Thoracic aorta (tissue), 2 donors: ENCODE measurements at regions not wholly inside any gene's neighbourhood (a gene's known extent, or its start where the extent isn't known, plus 50 kb on each side); places are given as distances from the start of the nearest gene placed in this dataset.
"Not testable (repeated sequence)": the region's sequence is repeated elsewhere in the genome, so short reads cannot be mapped to it uniquely, and the experiment has no call there.

ENCODE experiments used
- ATAC-seq: fragments of 150-250 bp; one replicate; pipeline ENCODE4 v1.8.0; 2017; ENCODE audit warnings: low read depth; ENCODE audit not compliant: insufficient number of reproducible peaks, low FRiP score
- DNase-seq: peaks from one replicate; pipeline ENCODE4 v3.0.0-alpha.2; 2020; ENCODE audit warnings: low spot score
- H3K27ac ChIP-seq, 2 donors: fragments of 200-600 bp; sonication (generic); 1 replicate in 1 of 2; 2 replicates in 1 of 2; pipeline ENCODE4 v1.5.1; 2016; ENCODE audit warnings: mild to moderate bottlenecking in 2 of 2, moderate library complexity in 2 of 2
- H3K27me3 ChIP-seq: fragments of 200-600 bp; sonication (generic); replicated peaks from 2 replicates; pipeline ENCODE4 v1.6.0; 2016; ENCODE audit warnings: mild to moderate bottlenecking; ENCODE audit not compliant: insufficient read depth
- H3K36me3 ChIP-seq: fragments of 200-600 bp; sonication (generic); one replicate; pipeline ENCODE4 v1.5.1; 2016
- H3K4me1 ChIP-seq, 2 donors: fragments of 200-600 bp; sonication (generic); 1 replicate in 1 of 2; 2 replicates in 1 of 2; pipeline versions ENCODE4 v1.5.1 to v1.6.0; 2016; ENCODE audit warnings: low read depth in 2 of 2, mild to moderate bottlenecking in 1 of 2; ENCODE audit not compliant: control insufficient read depth in 1 of 2
- H3K4me3 ChIP-seq: fragments of 200-600 bp; sonication (generic); 2 replicates; pipeline ENCODE4 v1.5.1; 2016; ENCODE audit warnings: mild to moderate bottlenecking
- H3K9me3 ChIP-seq: fragments of 200-600 bp; sonication (generic); 2 replicates; pipeline ENCODE4 v1.5.1; 2016
- TF ChIP-seq, protein P1 (sequence below): fragments of 200-600 bp; sonication (generic); IDR thresholded peaks from one replicate; pipeline ENCODE4 v1.5.1; 2019; ENCODE audit warnings: antibody characterized with exemption

DNA sequence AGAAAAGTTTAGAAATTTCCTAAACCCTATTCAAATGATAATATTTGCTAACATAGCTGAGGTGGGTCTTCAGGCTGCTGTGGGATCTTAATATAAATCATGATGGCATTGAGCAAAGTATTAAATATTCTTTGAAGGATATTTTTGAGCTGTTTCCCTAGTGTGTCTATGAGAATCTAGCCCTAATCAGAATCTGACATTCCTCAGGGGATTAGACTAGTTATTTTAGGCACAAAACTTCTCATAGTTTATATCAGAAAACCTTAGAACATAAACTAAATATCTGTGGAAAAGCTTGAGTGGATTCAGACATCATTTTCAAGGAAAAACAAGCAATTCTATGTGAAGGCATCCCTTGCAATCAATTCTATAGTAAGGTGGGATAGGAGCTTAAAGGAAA, 594.5 kb downstream of the RFPL4B start:
- DNase-seq = no peak
- TF ChIP-seq, protein P1, sequence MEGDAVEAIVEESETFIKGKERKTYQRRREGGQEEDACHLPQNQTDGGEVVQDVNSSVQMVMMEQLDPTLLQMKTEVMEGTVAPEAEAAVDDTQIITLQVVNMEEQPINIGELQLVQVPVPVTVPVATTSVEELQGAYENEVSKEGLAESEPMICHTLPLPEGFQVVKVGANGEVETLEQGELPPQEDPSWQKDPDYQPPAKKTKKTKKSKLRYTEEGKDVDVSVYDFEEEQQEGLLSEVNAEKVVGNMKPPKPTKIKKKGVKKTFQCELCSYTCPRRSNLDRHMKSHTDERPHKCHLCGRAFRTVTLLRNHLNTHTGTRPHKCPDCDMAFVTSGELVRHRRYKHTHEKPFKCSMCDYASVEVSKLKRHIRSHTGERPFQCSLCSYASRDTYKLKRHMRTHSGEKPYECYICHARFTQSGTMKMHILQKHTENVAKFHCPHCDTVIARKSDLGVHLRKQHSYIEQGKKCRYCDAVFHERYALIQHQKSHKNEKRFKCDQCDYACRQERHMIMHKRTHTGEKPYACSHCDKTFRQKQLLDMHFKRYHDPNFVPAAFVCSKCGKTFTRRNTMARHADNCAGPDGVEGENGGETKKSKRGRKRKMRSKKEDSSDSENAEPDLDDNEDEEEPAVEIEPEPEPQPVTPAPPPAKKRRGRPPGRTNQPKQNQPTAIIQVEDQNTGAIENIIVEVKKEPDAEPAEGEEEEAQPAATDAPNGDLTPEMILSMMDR = no peak
- ATAC-seq = no peak
- Histone ChIP-seq H3K9me3 (no peaks in the 10 kb centered on the region), H3K27ac (no peak overlapping the region), H3K4me3 (no peak overlapping the region), H3K4me1 (peaks cover 3 to 5% of the 10 kb centered on the region in 2 donors), H3K27me3 (no peaks in the 10 kb centered on the region), H3K36me3 (no peaks in the 10 kb centered on the region)

DNA sequence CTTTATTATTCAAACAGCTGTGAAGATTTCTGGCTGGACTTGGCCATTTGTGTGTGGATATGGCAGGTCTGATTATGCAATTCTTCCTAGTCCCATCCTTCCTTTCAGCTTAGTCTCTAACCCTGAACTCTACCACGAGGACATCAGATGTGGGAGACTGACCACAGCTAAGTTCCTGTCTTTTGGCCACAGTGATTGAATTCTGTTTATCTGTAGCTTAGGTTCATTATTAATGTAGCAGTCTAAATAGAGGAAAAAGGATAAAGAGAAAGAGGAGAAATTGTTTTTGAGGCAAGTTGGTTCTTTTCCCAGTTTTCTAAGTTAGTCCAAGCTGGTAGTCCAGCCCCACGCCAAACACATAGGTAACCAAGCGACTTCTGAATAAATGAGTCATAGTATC, 598.9 kb downstream of the RFPL4B start:
- Histone ChIP-seq H3K27ac (no peak overlapping the region), H3K36me3 (no peaks in the 10 kb centered on the region)

DNA sequence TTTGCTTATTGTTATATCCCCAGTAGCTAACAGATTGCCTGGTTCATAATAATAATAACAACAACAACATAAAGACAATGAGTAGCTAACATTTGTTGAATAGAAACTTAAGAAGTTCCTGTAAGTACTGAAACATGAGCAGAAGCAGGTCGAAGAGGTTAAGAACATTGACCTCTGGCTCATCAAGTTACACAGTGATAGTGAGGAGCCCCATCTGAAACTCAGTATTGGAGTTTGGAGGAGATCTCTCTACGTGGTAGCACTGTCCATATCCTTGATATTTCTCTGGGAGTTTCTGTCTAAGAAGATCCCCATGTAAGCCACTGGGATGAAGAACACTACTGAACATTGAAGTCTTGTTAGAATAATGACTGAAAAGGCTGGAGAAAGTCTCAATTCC, 600.4 kb downstream of the RFPL4B start:
- Histone ChIP-seq H3K4me3 (no peak overlapping the region), H3K27ac (no peak overlapping the region), H3K27me3 (no peaks in the 10 kb centered on the region), H3K36me3 (no peaks in the 10 kb centered on the region), H3K9me3 (no peaks in the 10 kb centered on the region), H3K4me1 (no peaks in the 10 kb centered on the region)
- TF ChIP-seq, protein P1 = no peak
- DNase-seq = no peak
- ATAC-seq = no peak

More for the DNA sequence above, 598.9 kb downstream of the RFPL4B start:
- Histone ChIP-seq H3K27me3 (no peaks in the 10 kb centered on the region), H3K4me1 (peaks cover 3 to 5% of the 10 kb centered on the region in 2 donors), H3K9me3 (no peaks in the 10 kb centered on the region), H3K4me3 (no peak overlapping the region)
- ATAC-seq (no peak), DNase-seq (no peak)
- TF ChIP-seq, protein P1 = no peak

DNA sequence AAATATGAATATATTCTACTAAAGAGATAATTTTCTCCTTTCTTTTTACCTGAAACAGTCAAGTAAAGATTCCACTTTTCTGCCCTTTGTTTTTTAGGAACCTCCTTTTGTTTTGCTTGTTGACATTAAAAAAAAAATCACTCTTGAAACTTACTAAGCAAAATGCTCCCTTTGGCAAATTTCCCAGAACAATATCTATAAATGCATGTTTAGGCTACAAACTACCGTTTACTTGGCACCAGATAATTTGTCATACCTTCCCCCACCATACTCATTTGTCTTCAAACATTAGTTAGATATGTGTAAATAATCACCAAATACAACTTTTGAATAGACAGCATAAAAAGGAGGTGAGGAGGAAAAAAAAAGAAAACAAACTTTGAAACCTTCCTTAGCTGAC, 604.7 kb downstream of the RFPL4B start:
- peaks cover 0 to 4% of the 10 kb centered on the region in 2 donors for H3K4me1 ChIP-seq
- H3K27me3 ChIP-seq = no peaks in the 10 kb centered on the region
- ATAC-seq (no peak), DNase-seq (no peak)
- H3K4me3 ChIP-seq = no peak overlapping the region
- TF ChIP-seq, protein P1 = no peak
- H3K9me3 ChIP-seq = no peaks in the 10 kb centered on the region
- no peak overlapping the region for H3K27ac ChIP-seq
- H3K36me3 ChIP-seq = no peaks in the 10 kb centered on the region

DNA sequence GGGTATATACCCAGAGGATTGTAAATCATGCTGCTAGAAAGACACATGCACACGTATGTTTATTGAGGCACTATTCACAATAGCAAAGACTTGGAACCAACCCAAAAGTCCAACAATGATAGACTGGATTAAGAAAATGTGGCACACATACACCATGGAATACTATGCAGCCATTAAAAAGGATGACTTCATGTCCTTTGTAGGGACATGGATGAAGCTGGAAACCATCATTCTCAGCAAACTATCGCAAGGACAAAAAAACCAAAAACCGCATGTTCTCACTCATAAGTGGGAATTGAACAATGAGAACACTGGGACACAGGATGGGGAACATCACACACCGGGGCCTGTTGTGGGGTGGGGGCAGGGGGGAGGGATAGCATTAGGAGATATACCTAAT, 608.6 kb downstream of the RFPL4B start:
- H3K27me3 ChIP-seq, H3K27ac ChIP-seq, H3K4me3 ChIP-seq, DNase-seq, H3K4me1 ChIP-seq, ATAC-seq, H3K9me3 ChIP-seq, H3K36me3 ChIP-seq: not testable (repeated sequence)
